Prostate gland (tissue), 2 donors: ENCODE measurements at regions not wholly inside any gene's neighbourhood (a gene's known extent, or its start where the extent isn't known, plus 50 kb on each side); places are given as distances from the start of the nearest gene placed in this dataset.

ENCODE experiments used
- CTCF ChIP-seq, 4 experiments: fragments of 200-600 bp in 2 of 4; fragments of 450-650 bp in 2 of 4; sonication (generic) in 2 of 4; IDR thresholded peaks; 1 replicate in 3 of 4; 2 replicates in 1 of 4; pipeline ENCODE4 v1.5.1; 2016 to 2019; ENCODE audit warnings: antibody characterized with exemption in 4 of 4, mild to moderate bottlenecking in 2 of 4, moderate library complexity in 2 of 4
- POLR2A ChIP-seq: fragments of 450-650 bp; IDR thresholded peaks from one replicate; pipeline ENCODE4 v1.6.1; 2016; ENCODE audit warnings: antibody characterized with exemption, mild to moderate bottlenecking
- POLR2AphosphoS5 ChIP-seq: sonication (generic); formaldehyde crosslinking; IDR thresholded peaks from one replicate; pipeline ENCODE4 v1.6.1; 2017; ENCODE audit warnings: antibody characterized with exemption

DNA sequence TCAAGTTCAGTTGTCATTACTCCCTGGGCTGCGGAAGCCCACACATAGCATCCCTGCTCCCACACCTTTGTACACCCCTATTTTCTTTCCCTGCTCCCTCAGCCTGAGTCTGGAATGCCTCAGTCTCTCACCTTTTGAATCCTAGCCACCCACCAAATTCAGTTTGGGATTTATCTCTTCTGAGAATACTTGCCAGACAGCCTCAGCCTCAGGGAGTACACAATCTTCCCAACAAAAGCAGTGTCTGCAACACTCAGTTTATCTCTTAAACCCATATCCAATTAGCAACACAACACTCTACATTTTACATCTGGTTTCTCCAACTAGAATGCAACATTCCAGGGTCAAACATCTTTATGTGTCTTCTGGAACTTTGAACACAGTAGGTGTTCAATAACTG lies 190.2 kb downstream of the GPAM start:
- TF ChIP-seq CTCF (IDR thresholded peaks at IDR 0.05) = no peak
- TF ChIP-seq POLR2A = no peak
- no peak for TF ChIP-seq POLR2AphosphoS5
